A549 (cell line): ENCODE measurements at regions not wholly inside any gene's neighbourhood (a gene's known extent, or its start where the extent isn't known, plus 50 kb on each side); places are given as distances from the start of the nearest gene placed in this dataset.
"Not testable (repeated sequence)": the region's sequence is repeated elsewhere in the genome, so short reads cannot be mapped to it uniquely, and the experiment has no call there.

Source experiments
- ATAC-seq, 2 experiments: fragments of 200-7000 bp in 1 of 2; fragments of >200 bp in 1 of 2; cut with Nextera tagmentation in 1 of 2; cut with Tn5 transposase in 1 of 2; 3 replicates each; pipeline versions ENCODE4 v1.8.0 to v1.9.1; 2018 to 2020; ENCODE audit warnings: mild to moderate bottlenecking in 1 of 2, moderate library complexity in 1 of 2
- CTCF ChIA-PET: fragments of 300-600 bp; sonication (Branson Sonifier 250); formaldehyde crosslinking; extraction: SDS; loops from one replicate; lab custom pipeline; 2021; ENCODE audit warnings: antibody characterized with exemption, inconsistent platforms; lab: Yijun Ruan, JAX
- POLR2A ChIA-PET: fragments of 350-600 bp; formaldehyde crosslinking; extraction: SDS; loops from one replicate; lab custom pipeline; 2021; ENCODE audit warnings: antibody characterized with exemption, inconsistent platforms; lab: Yijun Ruan, JAX
- DNase-seq, 2 experiments: peaks; one replicate each; pipeline versions ENCODE4 v3.0.0 to v3.0.0-alpha.2; 2011 to 2016; ENCODE audit warnings: low read depth in 1 of 2, low spot score in 1 of 2
- FAIRE-seq: peaks from 2 replicates; lab custom pipeline; 2011; peaks lifted over from hg19 to GRCh38; lab: Jason Lieb, UNC
- H3K27ac ChIP-seq, 2 experiments: fragments of >200 bp; sonication (Bioruptor Twin); formaldehyde crosslinking; 3 replicates each; pipeline ENCODE4 v1.5.1; 2016 to 2017
- H3K4me1 ChIP-seq: fragments of >200 bp; sonication (Bioruptor Twin); formaldehyde crosslinking; 3 replicates; pipeline ENCODE4 v1.6.1; 2016
- H3K4me2 ChIP-seq: fragments of >200 bp; sonication (Bioruptor Twin); formaldehyde crosslinking; 3 replicates; pipeline ENCODE4 v1.6.1; 2016
- H3K4me3 ChIP-seq: fragments of >200 bp; sonication (Bioruptor Twin); formaldehyde crosslinking; 3 replicates; pipeline ENCODE4 v1.5.1; 2016
- H3K9me3 ChIP-seq: fragments of >200 bp; sonication (Bioruptor Twin); formaldehyde crosslinking; 3 replicates; pipeline ENCODE4 v1.6.1; 2016
- ATOH8 ChIP-seq: fragments of 250-450 bp; sonication (Bioruptor Pico); IDR thresholded peaks from 2 replicates; pipeline ENCODE4 v1.5.0; 2020; ENCODE audit warnings: low read depth, mild to moderate bottlenecking, moderate library complexity
- CBX8 ChIP-seq: fragments of 200-600 bp; sonication (generic); IDR thresholded peaks from 2 replicates; pipeline ENCODE4 v1.6.1; 2016
- CEBPB ChIP-seq, 2 experiments: fragments of >200 bp in 1 of 2; sonication (Bioruptor Twin) in 1 of 2; formaldehyde crosslinking in 1 of 2; IDR thresholded peaks; 2 replicates each; pipeline ENCODE4 v1.6.1; 2012 to 2016
- CTCF ChIP-seq: fragments of >200 bp; sonication (Bioruptor Twin); formaldehyde crosslinking; IDR thresholded peaks from 3 replicates; pipeline ENCODE4 v1.5.1; 2016
- HES2 ChIP-seq: fragments of >200 bp; sonication (Bioruptor Twin); formaldehyde crosslinking; IDR thresholded peaks from 2 replicates; pipeline ENCODE4 v1.6.1; 2016
- HMGXB4 ChIP-seq: fragments of 250-450 bp; sonication (Bioruptor Pico); IDR thresholded peaks from 2 replicates; pipeline ENCODE4 v1.5.0; 2021; ENCODE audit warnings: mild to moderate bottlenecking, moderate library complexity, borderline replicate concordance
- HOXB13 ChIP-seq: fragments of 250-450 bp; sonication (Bioruptor Pico); IDR thresholded peaks from 2 replicates; pipeline ENCODE4 v1.5.0; 2020; ENCODE audit warnings: low read depth, mild to moderate bottlenecking, moderate library complexity
- JUN ChIP-seq, 2 experiments: fragments of >200 bp; sonication (Bioruptor Twin); formaldehyde crosslinking; IDR thresholded peaks; 2 replicates in 1 of 2; 3 replicates in 1 of 2; pipeline ENCODE4 v1.6.1; 2016 to 2017
- JUNB ChIP-seq: fragments of >200 bp; sonication (Bioruptor Twin); formaldehyde crosslinking; IDR thresholded peaks from 2 replicates; pipeline ENCODE4 v1.6.1; 2016
- MAFK ChIP-seq: fragments of 450-650 bp; IDR thresholded peaks from 2 replicates; pipeline ENCODE4 v1.6.1; 2014; ENCODE audit not compliant: partially characterized antibody
- MAZ ChIP-seq: fragments of 150-350 bp; IDR thresholded peaks from 2 replicates; pipeline ENCODE4 v1.6.1; 2014; ENCODE audit warnings: antibody characterized with exemption, low read depth, low read length, borderline replicate concordance
- MYC ChIP-seq: IDR thresholded peaks from 2 replicates; pipeline ENCODE4 v1.6.1; 2012; ENCODE audit warnings: mild to moderate bottlenecking, inconsistent platforms, low read length, improper control_type of control experiment, borderline replicate concordance
- PBX3 ChIP-seq: IDR thresholded peaks from 2 replicates; pipeline ENCODE4 v1.6.1; 2012
- POLR2A ChIP-seq: IDR thresholded peaks from 2 replicates; pipeline ENCODE4 v1.6.1; 2012; ENCODE audit warnings: mild to moderate bottlenecking, low read length
- RAD21 ChIP-seq, 2 experiments: fragments of >200 bp in 1 of 2; sonication (Bioruptor Twin) in 1 of 2; formaldehyde crosslinking in 1 of 2; IDR thresholded peaks in 1 of 2; conservative IDR thresholded peaks in 1 of 2; 2 replicates in 1 of 2; 3 replicates in 1 of 2; pipeline ENCODE4 v1.6.1; 2012 to 2018; ENCODE audit warnings: inconsistent platforms in 1 of 2
- TFCP2L1 ChIP-seq: fragments of 250-450 bp; sonication (Bioruptor Pico); IDR thresholded peaks from 2 replicates; pipeline ENCODE4 v1.5.0; 2021; ENCODE audit warnings: mild to moderate bottlenecking
- USF2 ChIP-seq: fragments of 450-650 bp; IDR thresholded peaks from 2 replicates; pipeline ENCODE4 v1.6.1; 2014; ENCODE audit warnings: antibody characterized with exemption
- ZC3H11A ChIP-seq: fragments of 450-650 bp; IDR thresholded peaks from 2 replicates; pipeline ENCODE4 v1.6.1; 2014; ENCODE audit warnings: antibody characterized with exemption, mild to moderate bottlenecking
- ZFP36 ChIP-seq: fragments of 450-650 bp; IDR thresholded peaks from 2 replicates; pipeline ENCODE4 v1.6.1; 2014; ENCODE audit warnings: borderline replicate concordance; ENCODE audit not compliant: partially characterized antibody
- WGBS: methylation state at CpG from one replicate; pipeline ENCODE4 v1.1.6; 2017; ENCODE audit errors: missing lambda C conversion rate; 5-methylcytosine and 5-hydroxymethylcytosine counted together

- WGBS: 0% methylated on average over 1 of the region's 1 CpG
- Histone ChIP-seq H3K4me1 (no peaks in the 10 kb centered on the region), H3K4me2 (no peak overlapping the region), H3K4me3 (no peak overlapping the region), H3K27ac (no peak overlapping the region), H3K9me3 (no peaks in the 10 kb centered on the region)
- ATAC-seq: no peak
- POLR2A ChIA-PET: no interaction called here
- DNase-seq: no peak
- TF ChIP-seq PBX3: no peak
- TF ChIP-seq HMGXB4 (CRISPR knock-in tag): no peak
- TF ChIP-seq ZC3H11A: no peak
- TF ChIP-seq MAFK: no peak
- TF ChIP-seq CBX8: no peak
- no peak for TF ChIP-seq CEBPB (IDR thresholded peaks at IDR 0.05)
- no peak for TF ChIP-seq JUN (IDR thresholded peaks at IDR 0.05)
- TF ChIP-seq HES2: no peak
- no peak for TF ChIP-seq ATOH8 (CRISPR knock-in tag)
- TF ChIP-seq JUNB: no peak
- TF ChIP-seq HOXB13: no peak
- TF ChIP-seq POLR2A: no peak
- TF ChIP-seq CTCF: no peak
- no peak for TF ChIP-seq USF2
- no peak for TF ChIP-seq RAD21 (conservative IDR thresholded peaks at IDR 0.05 in 1 of 2, IDR thresholded peaks at IDR 0.05 in 1 of 2)
- TF ChIP-seq TFCP2L1: no peak
- no peak for TF ChIP-seq ZFP36
- TF ChIP-seq MYC: no peak
- TF ChIP-seq MAZ: no peak
- no peak for FAIRE-seq
- CTCF ChIA-PET: no interaction called here
Measured at GRCh38 chr10:81733542-81733941, 141.5 kb upstream of the NRG3 start.

GRCh38 chr10:81735167-81735566 lies 139.8 kb upstream of the NRG3 start:
- CTCF ChIA-PET: not testable (repeated sequence)

More at GRCh38 chr10:81735167-81735566, 139.8 kb upstream of the NRG3 start:
- H3K27ac ChIP-seq, FAIRE-seq, H3K4me2 ChIP-seq, ATAC-seq, H3K4me3 ChIP-seq, DNase-seq, H3K4me1 ChIP-seq, POLR2A ChIA-PET, H3K9me3 ChIP-seq: not testable (repeated sequence)
- 0% methylated on average over 7 of the region's 9 CpGs for WGBS
